Gastrocnemius medialis (tissue), 4 donors: ENCODE measurements at regions not wholly inside any gene's neighbourhood (a gene's known extent, or its start where the extent isn't known, plus 50 kb on each side); places are given as distances from the start of the nearest gene placed in this dataset.

ENCODE experiments used
- POLR2A ChIP-seq, 2 donors: fragments of 450-650 bp; IDR thresholded peaks; one replicate each; pipeline ENCODE4 v1.6.1; 2017; ENCODE audit warnings: antibody characterized with exemption in 2 of 2, mild to moderate bottlenecking in 2 of 2, moderate library complexity in 2 of 2
- TF ChIP-seq, protein P1 (sequence below), 5 experiments: fragments of 450-650 bp in 3 of 5; fragments of 200-600 bp in 2 of 5; sonication (generic) in 2 of 5; IDR thresholded peaks in 4 of 5; conservative IDR thresholded peaks in 1 of 5; 1 replicate in 4 of 5; 2 replicates in 1 of 5; pipeline ENCODE4 v1.5.1; 2016 to 2019; ENCODE audit warnings: antibody characterized with exemption in 5 of 5, mild to moderate bottlenecking in 3 of 5, moderate library complexity in 3 of 5

DNA sequence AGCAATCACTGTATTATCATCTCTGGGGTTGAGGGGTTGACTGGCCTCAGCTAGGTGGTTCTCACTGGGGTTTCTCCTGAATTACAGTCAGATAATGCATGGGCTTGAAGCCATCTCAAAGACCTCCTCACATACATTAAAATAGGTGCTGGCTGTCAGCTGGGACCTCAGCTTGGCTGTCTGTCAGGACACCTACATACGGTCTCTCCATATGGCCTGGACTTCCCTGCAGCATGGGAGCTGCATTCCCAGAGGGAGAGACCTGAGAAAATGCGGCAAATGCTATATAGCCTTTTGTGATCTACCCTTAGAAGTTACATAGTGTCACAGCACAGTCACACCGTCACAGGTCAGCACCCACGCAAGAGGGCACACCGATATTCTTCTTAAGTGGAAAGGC, 93.6 kb downstream of the TSEN15 start:
- TF ChIP-seq, protein P1, sequence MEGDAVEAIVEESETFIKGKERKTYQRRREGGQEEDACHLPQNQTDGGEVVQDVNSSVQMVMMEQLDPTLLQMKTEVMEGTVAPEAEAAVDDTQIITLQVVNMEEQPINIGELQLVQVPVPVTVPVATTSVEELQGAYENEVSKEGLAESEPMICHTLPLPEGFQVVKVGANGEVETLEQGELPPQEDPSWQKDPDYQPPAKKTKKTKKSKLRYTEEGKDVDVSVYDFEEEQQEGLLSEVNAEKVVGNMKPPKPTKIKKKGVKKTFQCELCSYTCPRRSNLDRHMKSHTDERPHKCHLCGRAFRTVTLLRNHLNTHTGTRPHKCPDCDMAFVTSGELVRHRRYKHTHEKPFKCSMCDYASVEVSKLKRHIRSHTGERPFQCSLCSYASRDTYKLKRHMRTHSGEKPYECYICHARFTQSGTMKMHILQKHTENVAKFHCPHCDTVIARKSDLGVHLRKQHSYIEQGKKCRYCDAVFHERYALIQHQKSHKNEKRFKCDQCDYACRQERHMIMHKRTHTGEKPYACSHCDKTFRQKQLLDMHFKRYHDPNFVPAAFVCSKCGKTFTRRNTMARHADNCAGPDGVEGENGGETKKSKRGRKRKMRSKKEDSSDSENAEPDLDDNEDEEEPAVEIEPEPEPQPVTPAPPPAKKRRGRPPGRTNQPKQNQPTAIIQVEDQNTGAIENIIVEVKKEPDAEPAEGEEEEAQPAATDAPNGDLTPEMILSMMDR (IDR thresholded peaks at IDR 0.05 in 4 of 5, conservative IDR thresholded peaks at IDR 0.05 in 1 of 5), result no peak
- TF ChIP-seq POLR2A (IDR thresholded peaks at IDR 0.05), result no peak
